ENCODE measurements at regions not wholly inside any gene's neighbourhood (a gene's known extent, or its start where the extent isn't known, plus 50 kb on each side); places are given as distances from the start of the nearest gene placed in this dataset.

DNA sequence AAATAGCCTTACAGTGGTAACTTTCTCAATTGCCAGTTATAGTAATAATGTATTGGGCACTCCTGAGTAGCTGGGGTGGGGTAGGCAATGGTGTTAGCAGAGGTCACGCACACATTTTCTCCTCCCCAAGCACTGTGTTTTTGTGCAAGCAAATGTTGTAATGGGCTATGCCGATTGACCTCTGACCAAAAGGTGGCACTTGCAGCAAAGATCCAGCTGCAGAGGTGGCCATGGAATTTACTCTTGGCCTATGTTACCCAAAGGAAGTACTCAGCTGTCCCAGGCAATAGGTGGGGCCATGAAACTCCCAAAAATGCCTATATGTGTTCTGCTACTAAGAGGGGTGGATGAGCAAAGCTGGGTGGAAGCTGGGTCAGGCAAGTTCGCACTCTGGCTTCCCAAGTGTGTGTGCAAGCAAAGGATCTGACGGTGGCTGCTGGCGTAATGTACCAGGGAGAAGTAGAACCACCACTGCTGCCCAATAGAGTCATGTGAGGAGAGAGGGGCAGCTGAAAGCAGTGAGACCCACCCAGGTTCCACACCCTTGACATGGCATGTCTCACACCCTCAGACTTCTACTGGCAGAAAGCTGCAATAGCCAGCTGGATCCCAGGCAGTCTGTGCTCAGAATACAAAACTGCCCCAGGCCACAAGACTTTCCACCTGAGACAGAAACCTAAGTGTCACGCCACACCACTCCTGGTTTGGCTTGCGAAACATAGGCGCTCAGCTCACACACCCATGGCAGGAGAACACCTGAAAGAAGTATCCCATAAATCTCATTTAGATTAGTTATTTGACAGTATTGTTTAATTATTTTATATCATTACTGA, 353.3 kb upstream of the EMCN start:
- H2AK5ac ChIP-seq (ENCODE audit: insufficient read length, low read length): no peak overlapping the region
- Mint-ChIP-seq H3K27me3 (ENCODE audit: low read depth) (no peaks in the 10 kb centered on the region; the same call in 1 of the 2 replicates), H3K9me3 (peaks cover under 1 to 7% of the 10 kb centered on the region in 2 experiments; a peak in 2 of 5 replicates), H3K36me3 (ENCODE audit: insufficient read depth in 1 of 3, low read depth in 3 of 3) (peaks cover 0 to 4% (median 0%) of the 10 kb centered on the region in 3 experiments; a peak in 3 of 7 replicates), H3K27ac (no peak overlapping the region), H3K4me3 (no peak overlapping the region), H3K4me1 (peaks cover 5 to 14% of the 10 kb centered on the region in 2 experiments; a peak in 1 of 4 replicates)
- no peaks in the 10 kb centered on the region for H3K27me3 ChIP-seq (ENCODE audit: insufficient read depth, low read length)
- H2BK20ac ChIP-seq (ENCODE audit: low read depth, low read length, poor library complexity, severe bottlenecking): no peak overlapping the region
- H3K56ac ChIP-seq (ENCODE audit: insufficient read length, low read depth, low read length): no peak overlapping the region
- no peak overlapping the region for H2BK5ac ChIP-seq (ENCODE audit: insufficient read length, low read length)
- no peak overlapping the region for H4K8ac ChIP-seq (replicated peaks; ENCODE audit: insufficient read length, low read depth, low read length)
- no peak overlapping the region for H3K4ac ChIP-seq (ENCODE audit: low read depth, low read length)
- H3K23me2 ChIP-seq (ENCODE audit: insufficient read length, low read depth, low read length, poor library complexity, severe bottlenecking): no peaks in the 10 kb centered on the region
- no peak overlapping the region for H2BK12ac ChIP-seq (ENCODE audit: insufficient read length, low read depth, low read length)
- H2AFZ ChIP-seq (ENCODE audit: low read length): no peak overlapping the region
- no peak overlapping the region for H3K14ac ChIP-seq (ENCODE audit: insufficient read depth, low read length)
- no peak overlapping the region for H3K27ac ChIP-seq (ENCODE audit: insufficient read length, low read depth, low read length)
- TF ChIP-seq, protein P1, sequence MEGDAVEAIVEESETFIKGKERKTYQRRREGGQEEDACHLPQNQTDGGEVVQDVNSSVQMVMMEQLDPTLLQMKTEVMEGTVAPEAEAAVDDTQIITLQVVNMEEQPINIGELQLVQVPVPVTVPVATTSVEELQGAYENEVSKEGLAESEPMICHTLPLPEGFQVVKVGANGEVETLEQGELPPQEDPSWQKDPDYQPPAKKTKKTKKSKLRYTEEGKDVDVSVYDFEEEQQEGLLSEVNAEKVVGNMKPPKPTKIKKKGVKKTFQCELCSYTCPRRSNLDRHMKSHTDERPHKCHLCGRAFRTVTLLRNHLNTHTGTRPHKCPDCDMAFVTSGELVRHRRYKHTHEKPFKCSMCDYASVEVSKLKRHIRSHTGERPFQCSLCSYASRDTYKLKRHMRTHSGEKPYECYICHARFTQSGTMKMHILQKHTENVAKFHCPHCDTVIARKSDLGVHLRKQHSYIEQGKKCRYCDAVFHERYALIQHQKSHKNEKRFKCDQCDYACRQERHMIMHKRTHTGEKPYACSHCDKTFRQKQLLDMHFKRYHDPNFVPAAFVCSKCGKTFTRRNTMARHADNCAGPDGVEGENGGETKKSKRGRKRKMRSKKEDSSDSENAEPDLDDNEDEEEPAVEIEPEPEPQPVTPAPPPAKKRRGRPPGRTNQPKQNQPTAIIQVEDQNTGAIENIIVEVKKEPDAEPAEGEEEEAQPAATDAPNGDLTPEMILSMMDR (conservative IDR thresholded peaks at IDR 0.05): no peak
- H3K9me3 ChIP-seq (ENCODE audit: control insufficient read depth, low read depth, low read length): no peaks in the 10 kb centered on the region
- H3K23ac ChIP-seq (ENCODE audit: insufficient read length, low read depth, low read length): no peak overlapping the region
- no peaks in the 10 kb centered on the region for H3K4me1 ChIP-seq (ENCODE audit: insufficient read depth, low read length)
- no peak overlapping the region for H2BK120ac ChIP-seq (ENCODE audit: low read depth, low read length, poor library complexity, severe bottlenecking)
- WGBS (ENCODE audit: extremely low coverage, insufficient read length, low lambda C conversion rate): no CpG with 5 or more reads among the region's 8 CpGs
- H2BK15ac ChIP-seq (ENCODE audit: low read depth, low read length): no peak overlapping the region
- no peaks in the 10 kb centered on the region for H3K79me1 ChIP-seq (ENCODE audit: insufficient read depth, low read depth, low read length, poor library complexity, severe bottlenecking)
- H3K18ac ChIP-seq (ENCODE audit: insufficient read length, low read depth, low read length): no peak overlapping the region
- no peak overlapping the region for H3K9ac ChIP-seq (ENCODE audit: extremely low read depth, insufficient read length, low read length)
- H3K79me2 ChIP-seq (ENCODE audit: insufficient read depth, low read length): no peaks in the 10 kb centered on the region
- DNase-seq: no peak
- H3T11ph ChIP-seq (ENCODE audit: low read length): no peak overlapping the region
- H4K20me1 ChIP-seq (ENCODE audit: control insufficient read depth, insufficient read depth, insufficient read length): no peaks in the 10 kb centered on the region
- no peak overlapping the region for H3K4me2 ChIP-seq (ENCODE audit: insufficient read depth, insufficient read length, low read length)
- no peak overlapping the region for H4K91ac ChIP-seq (ENCODE audit: insufficient read length, low read depth, low read length)
- H4K5ac ChIP-seq (ENCODE audit: insufficient read length, low read depth, low read length): no peak overlapping the region

Measured in H9 (cell line).